Stimulated activated CD4-positive, alpha-beta T cell treated with anti-CD3 and anti-CD28 coated beads, Interleukin-2, amount 100 ng/mL, for 48 hours (primary cell): ENCODE measurements at regions not wholly inside any gene's neighbourhood (a gene's known extent, or its start where the extent isn't known, plus 50 kb on each side); places are given as distances from the start of the nearest gene placed in this dataset.

ENCODE experiments used
- DNase-seq, 2 donors: peaks; one replicate each; pipeline ENCODE4 v3.0.0-alpha.2; 2020

- DNase-seq = no peak
Measured at GRCh38 chr3:31232055-31233025, 300.4 kb upstream of the STT3B start.

GRCh38 chr3:31234145-31234544 lies 298.6 kb upstream of the STT3B start:
- no peak for DNase-seq

- DNase-seq = no peak
Measured at GRCh38 chr3:31235062-31235700, 297.5 kb upstream of the STT3B start.

- DNase-seq = no peak
Measured at GRCh38 chr3:31237887-31238286, 294.8 kb upstream of the STT3B start.

- DNase-seq = no peak
Measured at GRCh38 chr3:31240013-31240412, 292.7 kb upstream of the STT3B start.

GRCh38 chr3:31240466-31240865 lies 292.3 kb upstream of the STT3B start:
- no peak for DNase-seq

GRCh38 chr3:31240874-31241273 lies 291.9 kb upstream of the STT3B start:
- DNase-seq = no peak

- DNase-seq = no peak
Measured at GRCh38 chr3:31241533-31241932, 291.2 kb upstream of the STT3B start.

GRCh38 chr3:31242026-31242960 lies 290.4 kb upstream of the STT3B start:
- no peak for DNase-seq

- no peak for DNase-seq
Measured at GRCh38 chr3:31244929-31245817, 287.6 kb upstream of the STT3B start.

GRCh38 chr3:31246293-31247062 lies 286.2 kb upstream of the STT3B start:
- DNase-seq = no peak

GRCh38 chr3:31247063-31247447 lies 285.7 kb upstream of the STT3B start:
- DNase-seq = no peak

GRCh38 chr3:31247850-31248562 lies 284.7 kb upstream of the STT3B start:
- DNase-seq = no peak

- DNase-seq = no peak
Measured at GRCh38 chr3:31248563-31248992, 284.1 kb upstream of the STT3B start.

GRCh38 chr3:31249545-31249944 lies 283.2 kb upstream of the STT3B start:
- DNase-seq = no peak

- DNase-seq = no peak
Measured at GRCh38 chr3:31250116-31250777, 282.5 kb upstream of the STT3B start.

- DNase-seq = no peak
Measured at GRCh38 chr3:31251083-31251482, 281.6 kb upstream of the STT3B start.

- no peak for DNase-seq
Measured at GRCh38 chr3:31252216-31253185, 280.2 kb upstream of the STT3B start.

- no peak for DNase-seq
Measured at GRCh38 chr3:31253782-31254181, 278.9 kb upstream of the STT3B start.
